Colonic mucosa (tissue), 4 donors: ENCODE measurements at regions not wholly inside any gene's neighbourhood (a gene's known extent, or its start where the extent isn't known, plus 50 kb on each side); places are given as distances from the start of the nearest gene placed in this dataset.
"Not testable (repeated sequence)": the region's sequence is repeated elsewhere in the genome, so short reads cannot be mapped to it uniquely, and the experiment has no call there.

ENCODE experiments used
- DNase-seq: peaks from one replicate; pipeline ENCODE4 v3.0.0-alpha.2; 2020
- H3K27ac ChIP-seq: fragments of 200-600 bp; one replicate; pipeline ENCODE4 v1.8.0; 2021
- H3K27me3 ChIP-seq: fragments of 200-600 bp; one replicate; pipeline ENCODE4 v1.8.0; 2021
- H3K36me3 ChIP-seq: fragments of 200-600 bp; one replicate; pipeline ENCODE4 v1.8.0; 2021
- H3K4me1 ChIP-seq: fragments of 200-600 bp; one replicate; pipeline ENCODE4 v1.8.0; 2021; ENCODE audit warnings: mild to moderate bottlenecking
- H3K4me3 ChIP-seq: fragments of 200-600 bp; one replicate; pipeline ENCODE4 v1.8.0; 2021
- H3K9ac ChIP-seq, 2 donors: one replicate each; pipeline ENCODE4 v1.7.0; 2013; ENCODE audit warnings: control low read depth in 2 of 2, low read depth in 2 of 2, low read length in 2 of 2
- H3K9me3 ChIP-seq: fragments of 200-600 bp; one replicate; pipeline ENCODE4 v1.8.0; 2021
- intact Hi-C: fragments of 100-400 bp; cut with DNase I; formaldehyde crosslinking; loops from one replicate; pipeline ENCODE4 v1.14.1; 2022
- TF ChIP-seq, protein P1 (sequence below): fragments of 200-600 bp; IDR thresholded peaks from one replicate; pipeline ENCODE4 v1.8.0; 2022; ENCODE audit warnings: antibody characterized with exemption, mild to moderate bottlenecking
- donor health status: healthy.
- donor health status: DM: no; HTN: no; CAD: no.
- donor health status: DM: no; HTN: no; CAD: no.

DNA sequence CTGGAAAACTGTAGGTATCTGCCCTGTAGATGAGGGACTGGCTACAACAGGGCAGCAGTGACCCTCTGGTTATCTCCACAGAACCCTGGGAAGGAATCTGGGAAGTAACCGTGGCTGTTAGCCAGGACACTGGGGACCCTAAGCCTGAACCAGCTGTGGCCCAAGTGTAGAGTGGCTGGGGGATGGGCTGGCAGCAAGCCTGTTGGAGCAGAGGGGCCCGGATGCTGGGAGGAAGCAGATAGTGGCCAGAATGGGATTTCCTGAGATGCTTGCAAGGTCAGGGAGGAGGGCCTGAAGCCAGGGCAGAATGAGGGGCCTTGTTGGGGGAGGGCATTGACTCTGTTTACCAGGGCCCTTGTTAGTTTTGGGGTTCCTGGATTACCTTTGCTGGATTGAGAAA, 161.0 kb upstream of the EOLA2 start:
- no peak for DNase-seq
- Histone ChIP-seq H3K9ac (no peak overlapping the region), H3K27me3 (no peaks in the 10 kb centered on the region), H3K9me3 (no peaks in the 10 kb centered on the region), H3K27ac (no peak overlapping the region), H3K4me1 (no peaks in the 10 kb centered on the region), H3K4me3 (no peak overlapping the region), H3K36me3 (no peaks in the 10 kb centered on the region)
- intact Hi-C loops: no loop called here
- TF ChIP-seq, protein P1, sequence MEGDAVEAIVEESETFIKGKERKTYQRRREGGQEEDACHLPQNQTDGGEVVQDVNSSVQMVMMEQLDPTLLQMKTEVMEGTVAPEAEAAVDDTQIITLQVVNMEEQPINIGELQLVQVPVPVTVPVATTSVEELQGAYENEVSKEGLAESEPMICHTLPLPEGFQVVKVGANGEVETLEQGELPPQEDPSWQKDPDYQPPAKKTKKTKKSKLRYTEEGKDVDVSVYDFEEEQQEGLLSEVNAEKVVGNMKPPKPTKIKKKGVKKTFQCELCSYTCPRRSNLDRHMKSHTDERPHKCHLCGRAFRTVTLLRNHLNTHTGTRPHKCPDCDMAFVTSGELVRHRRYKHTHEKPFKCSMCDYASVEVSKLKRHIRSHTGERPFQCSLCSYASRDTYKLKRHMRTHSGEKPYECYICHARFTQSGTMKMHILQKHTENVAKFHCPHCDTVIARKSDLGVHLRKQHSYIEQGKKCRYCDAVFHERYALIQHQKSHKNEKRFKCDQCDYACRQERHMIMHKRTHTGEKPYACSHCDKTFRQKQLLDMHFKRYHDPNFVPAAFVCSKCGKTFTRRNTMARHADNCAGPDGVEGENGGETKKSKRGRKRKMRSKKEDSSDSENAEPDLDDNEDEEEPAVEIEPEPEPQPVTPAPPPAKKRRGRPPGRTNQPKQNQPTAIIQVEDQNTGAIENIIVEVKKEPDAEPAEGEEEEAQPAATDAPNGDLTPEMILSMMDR: no peak

DNA sequence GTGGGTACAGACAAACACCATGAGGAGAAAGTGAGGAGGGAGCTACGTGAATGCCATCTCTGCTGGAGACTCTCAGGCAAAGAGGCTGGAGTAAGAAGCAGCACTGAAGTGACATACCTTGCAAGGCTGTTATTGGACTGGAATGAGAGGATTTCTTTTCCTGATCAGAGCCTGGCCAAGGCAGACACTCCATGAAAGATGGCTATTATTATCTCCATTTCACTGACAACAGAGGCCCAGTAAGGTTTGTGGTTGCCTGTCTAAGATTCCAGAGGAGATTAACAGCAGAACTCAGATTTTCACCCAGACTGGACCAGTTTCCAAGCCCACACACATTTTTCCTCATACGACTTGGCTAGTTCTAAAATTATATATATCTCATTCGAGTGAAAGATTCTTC, 162.0 kb upstream of the EOLA2 start:
- Histone ChIP-seq H3K36me3 (no peaks in the 10 kb centered on the region), H3K4me3 (no peak overlapping the region), H3K27me3 (no peaks in the 10 kb centered on the region), H3K9me3 (no peaks in the 10 kb centered on the region), H3K9ac (no peak overlapping the region), H3K27ac (no peak overlapping the region), H3K4me1 (no peaks in the 10 kb centered on the region)
- TF ChIP-seq, protein P1: no peak
- DNase-seq: no peak
- intact Hi-C loops: no loop called here

DNA sequence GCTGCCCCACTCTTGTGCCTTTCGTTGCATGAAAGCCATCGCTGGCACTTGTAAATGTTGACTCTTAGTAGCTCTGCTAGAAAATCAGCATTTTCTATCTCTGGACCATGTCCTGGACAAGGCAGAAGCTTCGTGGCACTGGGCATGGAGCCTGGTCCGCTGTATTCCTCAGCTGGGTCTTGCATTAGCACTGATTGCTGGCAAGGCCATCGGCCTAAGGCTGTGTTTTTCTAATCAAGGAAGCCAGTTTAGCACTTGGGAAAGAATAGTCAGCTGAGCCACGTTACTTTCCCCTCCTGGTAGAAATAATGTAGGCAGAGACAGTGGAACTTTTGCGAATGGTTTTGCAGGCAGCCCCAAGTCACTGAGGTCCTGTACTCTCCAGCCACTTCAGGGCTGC, 180.2 kb upstream of the EOLA2 start:
- Histone ChIP-seq H3K4me3 (no peak overlapping the region), H3K9me3 (no peaks in the 10 kb centered on the region), H3K36me3 (no peaks in the 10 kb centered on the region), H3K9ac (no peak overlapping the region), H3K27me3 (no peaks in the 10 kb centered on the region), H3K4me1 (no peaks in the 10 kb centered on the region), H3K27ac (no peak overlapping the region)
- intact Hi-C loops: no loop called here
- no peak for DNase-seq
- TF ChIP-seq, protein P1: no peak

DNA sequence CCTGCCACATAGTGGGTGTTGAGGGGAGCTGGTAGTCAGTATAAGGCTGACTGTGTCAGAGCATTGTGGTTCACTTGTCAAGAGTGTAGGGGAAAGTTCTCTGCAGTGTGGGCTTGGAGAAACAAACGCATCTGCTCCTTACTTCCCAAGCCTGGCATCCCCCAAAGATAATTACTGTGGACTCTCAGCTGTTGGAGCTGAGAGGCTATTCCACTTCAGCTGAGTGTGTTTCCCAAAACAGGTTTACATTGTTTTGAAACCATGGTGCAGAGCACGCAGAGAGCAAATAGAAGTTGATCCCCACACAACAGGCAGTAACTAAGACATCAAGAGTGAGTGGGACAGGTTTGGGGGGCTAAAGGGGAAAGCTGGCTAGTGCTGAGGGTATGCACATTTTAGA, 181.0 kb upstream of the EOLA2 start:
- H3K27ac ChIP-seq: no peak overlapping the region
- no peak overlapping the region for H3K4me3 ChIP-seq
- no peaks in the 10 kb centered on the region for H3K27me3 ChIP-seq
- intact Hi-C loops: no loop called here
- H3K9me3 ChIP-seq: no peaks in the 10 kb centered on the region
- no peak for DNase-seq
- H3K36me3 ChIP-seq: no peaks in the 10 kb centered on the region
- TF ChIP-seq, protein P1: no peak
- H3K4me1 ChIP-seq: no peaks in the 10 kb centered on the region
- no peak overlapping the region for H3K9ac ChIP-seq

DNA sequence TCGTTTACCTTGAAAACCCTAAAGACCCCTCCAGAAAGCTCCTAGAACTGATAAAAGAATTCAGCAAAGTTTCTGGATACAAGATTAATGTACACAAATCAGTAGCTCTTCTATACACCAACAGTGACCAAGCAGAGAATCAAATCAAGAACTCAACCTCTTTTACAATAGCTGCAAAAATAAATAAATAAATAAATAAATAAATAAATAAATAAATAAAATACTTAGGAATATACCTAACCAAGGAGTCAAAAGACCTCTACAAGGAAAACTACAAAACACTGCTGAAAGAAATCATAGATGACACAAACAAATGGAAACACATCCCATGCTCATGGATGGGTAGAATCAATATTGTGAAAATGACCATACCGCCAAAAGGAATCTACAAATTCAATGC, 186.8 kb upstream of the EOLA2 start:
- H3K27me3 ChIP-seq, H3K36me3 ChIP-seq, H3K4me1 ChIP-seq, H3K9me3 ChIP-seq, intact Hi-C loops, H3K4me3 ChIP-seq, H3K9ac ChIP-seq, DNase-seq, H3K27ac ChIP-seq: not testable (repeated sequence)

DNA sequence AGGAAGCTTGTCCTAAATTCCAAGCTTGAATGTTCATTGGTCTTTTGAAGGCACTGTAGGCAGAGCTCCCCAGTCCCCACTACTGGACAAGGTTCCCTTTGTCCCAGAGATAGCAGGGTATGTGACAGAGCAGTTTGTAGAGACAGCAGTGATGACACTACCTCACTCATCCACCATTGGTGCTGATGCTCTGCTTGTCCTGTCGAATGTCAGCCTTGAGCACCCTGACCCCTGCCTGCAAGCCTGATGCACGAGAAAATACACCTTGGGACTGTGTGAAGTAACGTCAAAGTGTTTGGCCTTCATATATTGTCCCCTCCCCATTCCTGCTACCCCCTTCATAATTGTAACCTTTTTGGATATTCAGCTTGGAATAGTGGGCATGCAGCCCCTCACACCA, 188.9 kb upstream of the EOLA2 start:
- H3K27me3 ChIP-seq: no peaks in the 10 kb centered on the region
- no peaks in the 10 kb centered on the region for H3K9me3 ChIP-seq
- no peak overlapping the region for H3K4me3 ChIP-seq
- H3K36me3 ChIP-seq: no peaks in the 10 kb centered on the region
- DNase-seq: no peak
- H3K9ac ChIP-seq: no peak overlapping the region
- intact Hi-C loops: no loop called here
- no peaks in the 10 kb centered on the region for H3K4me1 ChIP-seq
- TF ChIP-seq, protein P1: no peak
- no peak overlapping the region for H3K27ac ChIP-seq
